ENCODE measurements at regions not wholly inside any gene's neighbourhood (a gene's known extent, or its start where the extent isn't known, plus 50 kb on each side); places are given as distances from the start of the nearest gene placed in this dataset.

GRCh38 chr2:8222979-8223694, 458.7 kb upstream of the ID2 start:
- Histone ChIP-seq H3K9ac (ENCODE audit: low read depth, low read length) (no peak overlapping the region), H3K36me3 (ENCODE audit: insufficient read depth, low read depth, low read length) (no peaks in the 10 kb centered on the region), H3K27ac (ENCODE audit: low read length) (no peak overlapping the region), H3K27me3 (ENCODE audit: insufficient read depth, low read length) (no peaks in the 10 kb centered on the region), H3K4me1 (ENCODE audit: insufficient read depth, low read length) (no peaks in the 10 kb centered on the region), H3K4me3 (ENCODE audit: low read length) (no peak overlapping the region), H3K9me3 (ENCODE audit: insufficient read depth, low read depth, low read length) (no peaks in the 10 kb centered on the region)

DNA sequence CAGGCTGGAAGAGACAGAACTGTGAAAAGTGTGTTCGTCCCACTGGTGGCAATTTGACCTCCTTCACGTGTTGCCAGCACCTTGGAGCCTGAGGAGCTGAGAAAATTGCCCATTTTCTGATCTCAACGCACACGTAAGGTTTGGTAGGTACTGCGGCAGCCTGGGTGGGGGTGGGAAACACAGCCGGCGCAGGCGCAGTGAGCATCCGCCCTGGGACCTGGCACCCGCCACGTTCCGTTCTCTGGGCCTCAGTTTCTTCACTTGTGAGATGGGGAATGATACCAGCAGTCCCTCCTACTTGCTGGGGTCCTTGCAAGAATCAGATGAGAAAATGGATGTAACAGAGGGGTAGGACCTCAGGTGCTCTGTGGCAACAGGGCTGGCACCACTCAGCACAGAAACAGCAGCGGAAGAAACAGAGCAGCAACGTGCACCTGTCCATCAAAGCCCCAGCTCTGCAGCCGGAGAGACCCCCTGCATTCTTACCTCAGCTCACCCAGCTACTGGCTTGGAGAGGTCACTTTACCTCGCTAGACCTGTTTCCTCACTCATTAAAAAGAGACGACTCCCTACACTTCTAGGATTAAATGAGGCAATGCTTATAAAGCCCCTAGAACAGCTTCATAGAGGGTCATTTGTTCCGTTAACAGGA, 458.0 kb upstream of the ID2 start:
- no peaks in the 10 kb centered on the region for H3K9me3 ChIP-seq (ENCODE audit: insufficient read depth, low read depth, low read length)
- H3K27ac ChIP-seq (ENCODE audit: low read length): no peak overlapping the region
- H3K27me3 ChIP-seq (ENCODE audit: insufficient read depth, low read length): no peaks in the 10 kb centered on the region
- no peaks in the 10 kb centered on the region for H3K4me1 ChIP-seq (ENCODE audit: insufficient read depth, low read length)
- no peak overlapping the region for H3K9ac ChIP-seq (ENCODE audit: low read depth, low read length)
- no peak overlapping the region for H3K4me3 ChIP-seq (ENCODE audit: low read length)
- H3K36me3 ChIP-seq (ENCODE audit: insufficient read depth, low read depth, low read length): no peaks in the 10 kb centered on the region

- no peak overlapping the region for H3K27ac ChIP-seq (ENCODE audit: low read length)
- no peak overlapping the region for H3K4me3 ChIP-seq (ENCODE audit: low read length)
- H3K36me3 ChIP-seq (ENCODE audit: insufficient read depth, low read depth, low read length): no peaks in the 10 kb centered on the region
- H3K27me3 ChIP-seq (ENCODE audit: insufficient read depth, low read length): no peaks in the 10 kb centered on the region
- H3K4me1 ChIP-seq (ENCODE audit: insufficient read depth, low read length): no peaks in the 10 kb centered on the region
- no peaks in the 10 kb centered on the region for H3K9me3 ChIP-seq (ENCODE audit: insufficient read depth, low read depth, low read length)
- H3K9ac ChIP-seq (ENCODE audit: low read depth, low read length): no peak overlapping the region
These were observed 457.3 kb upstream of the ID2 start for GRCh38 chr2:8224347-8225190.

- H3K9ac ChIP-seq (ENCODE audit: low read depth, low read length): no peak overlapping the region
- no peaks in the 10 kb centered on the region for H3K36me3 ChIP-seq (ENCODE audit: insufficient read depth, low read depth, low read length)
- H3K4me3 ChIP-seq (ENCODE audit: low read length): no peak overlapping the region
- no peaks in the 10 kb centered on the region for H3K9me3 ChIP-seq (ENCODE audit: insufficient read depth, low read depth, low read length)
- H3K27me3 ChIP-seq (ENCODE audit: insufficient read depth, low read length): no peaks in the 10 kb centered on the region
- no peaks in the 10 kb centered on the region for H3K4me1 ChIP-seq (ENCODE audit: insufficient read depth, low read length)
- H3K27ac ChIP-seq (ENCODE audit: low read length): no peak overlapping the region
These were observed 456.6 kb upstream of the ID2 start for GRCh38 chr2:8225266-8225665.

- H3K27ac ChIP-seq (ENCODE audit: low read length): no peak overlapping the region
- H3K27me3 ChIP-seq (ENCODE audit: insufficient read depth, low read length): no peaks in the 10 kb centered on the region
- no peaks in the 10 kb centered on the region for H3K9me3 ChIP-seq (ENCODE audit: insufficient read depth, low read depth, low read length)
- no peak overlapping the region for H3K9ac ChIP-seq (ENCODE audit: low read depth, low read length)
- no peaks in the 10 kb centered on the region for H3K36me3 ChIP-seq (ENCODE audit: insufficient read depth, low read depth, low read length)
- H3K4me3 ChIP-seq (ENCODE audit: low read length): no peak overlapping the region
- H3K4me1 ChIP-seq (ENCODE audit: insufficient read depth, low read length): no peaks in the 10 kb centered on the region
These were observed 456.1 kb upstream of the ID2 start for GRCh38 chr2:8225798-8226197.

DNA sequence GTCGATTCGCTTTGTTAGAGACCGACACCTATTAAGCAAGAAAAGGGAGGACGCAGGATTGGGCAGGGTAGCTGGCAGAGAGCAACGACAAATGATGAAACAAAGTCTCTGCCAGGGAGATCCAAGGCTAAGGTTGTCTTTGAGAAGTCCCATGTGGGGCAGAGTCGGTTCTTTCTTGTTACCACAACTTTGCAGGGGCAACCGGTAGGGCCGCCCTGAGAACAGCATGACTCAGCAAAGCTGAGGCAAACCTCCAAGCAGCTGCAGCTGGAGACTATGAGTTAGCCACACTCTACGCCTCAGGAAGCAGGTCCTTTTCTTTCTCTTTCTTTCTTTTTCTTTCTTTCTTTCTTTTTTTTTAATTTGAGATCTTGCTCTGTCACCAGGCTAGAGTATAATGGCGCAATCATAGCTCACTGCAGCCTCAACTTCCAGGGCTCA, 452.3 kb upstream of the ID2 start:
- Histone ChIP-seq H3K9ac (ENCODE audit: low read depth, low read length) (no peak overlapping the region), H3K4me3 (ENCODE audit: low read length) (no peak overlapping the region), H3K4me1 (ENCODE audit: insufficient read depth, low read length) (no peaks in the 10 kb centered on the region), H3K27ac (ENCODE audit: low read length) (no peak overlapping the region), H3K36me3 (ENCODE audit: insufficient read depth, low read depth, low read length) (no peaks in the 10 kb centered on the region), H3K9me3 (ENCODE audit: insufficient read depth, low read depth, low read length) (no peaks in the 10 kb centered on the region), H3K27me3 (ENCODE audit: insufficient read depth, low read length) (no peaks in the 10 kb centered on the region)

DNA sequence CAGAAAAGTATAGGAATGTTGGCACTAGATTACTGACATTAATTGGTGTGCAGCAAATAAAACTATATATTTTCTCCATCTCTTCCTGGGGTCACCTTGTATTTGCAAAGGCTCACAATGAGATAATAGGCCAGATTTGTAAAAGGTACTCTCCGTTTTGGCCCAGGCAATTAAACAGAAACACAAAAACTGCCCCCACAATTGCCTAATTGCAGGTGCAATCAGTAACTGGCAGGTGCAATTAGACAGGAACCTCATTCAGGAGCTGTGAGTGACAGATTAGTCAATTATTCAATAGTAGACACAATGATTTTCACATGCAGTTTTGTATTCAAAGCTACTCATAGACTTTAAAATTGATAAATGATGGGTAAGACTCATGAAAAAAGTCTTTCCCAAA, 451.4 kb upstream of the ID2 start:
- Histone ChIP-seq H3K4me1 (ENCODE audit: insufficient read depth, low read length) (no peaks in the 10 kb centered on the region), H3K4me3 (ENCODE audit: low read length) (no peak overlapping the region), H3K9ac (ENCODE audit: low read depth, low read length) (no peak overlapping the region), H3K9me3 (ENCODE audit: insufficient read depth, low read depth, low read length) (no peaks in the 10 kb centered on the region), H3K36me3 (ENCODE audit: insufficient read depth, low read depth, low read length) (no peaks in the 10 kb centered on the region), H3K27me3 (ENCODE audit: insufficient read depth, low read length) (no peaks in the 10 kb centered on the region), H3K27ac (ENCODE audit: low read length) (no peak overlapping the region)

GRCh38 chr2:8231902-8232301, 450.0 kb upstream of the ID2 start:
- Histone ChIP-seq H3K9ac (ENCODE audit: low read depth, low read length) (no peak overlapping the region), H3K4me1 (ENCODE audit: insufficient read depth, low read length) (no peaks in the 10 kb centered on the region), H3K27me3 (ENCODE audit: insufficient read depth, low read length) (no peaks in the 10 kb centered on the region), H3K27ac (ENCODE audit: low read length) (no peak overlapping the region), H3K9me3 (ENCODE audit: insufficient read depth, low read depth, low read length) (no peaks in the 10 kb centered on the region), H3K4me3 (ENCODE audit: low read length) (no peak overlapping the region), H3K36me3 (ENCODE audit: insufficient read depth, low read depth, low read length) (no peaks in the 10 kb centered on the region)

DNA sequence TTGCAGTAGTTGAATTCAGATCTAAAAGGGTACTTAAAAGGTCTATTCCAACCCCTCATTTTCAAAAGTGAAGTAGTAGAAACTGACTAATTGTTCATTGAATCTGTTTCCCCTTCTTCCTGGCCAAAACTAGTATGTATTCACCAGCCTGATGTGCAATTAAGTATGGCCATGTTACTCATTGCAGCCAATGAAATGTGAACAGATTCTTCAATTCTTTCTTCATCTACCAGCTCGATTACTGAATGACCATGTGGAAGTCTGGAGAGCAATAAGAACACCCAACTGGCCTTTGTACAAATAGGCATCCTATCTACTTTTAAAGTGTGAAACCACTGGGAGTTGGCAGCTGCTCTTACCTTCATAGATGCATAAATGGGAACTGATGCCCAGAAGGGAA, 449.0 kb upstream of the ID2 start:
- H3K36me3 ChIP-seq (ENCODE audit: insufficient read depth, low read depth, low read length): no peaks in the 10 kb centered on the region
- no peak overlapping the region for H3K9ac ChIP-seq (ENCODE audit: low read depth, low read length)
- H3K4me1 ChIP-seq (ENCODE audit: insufficient read depth, low read length): no peaks in the 10 kb centered on the region
- H3K27me3 ChIP-seq (ENCODE audit: insufficient read depth, low read length): no peaks in the 10 kb centered on the region
- H3K4me3 ChIP-seq (ENCODE audit: low read length): no peak overlapping the region
- H3K27ac ChIP-seq (ENCODE audit: low read length): no peak overlapping the region
- H3K9me3 ChIP-seq (ENCODE audit: insufficient read depth, low read depth, low read length): no peaks in the 10 kb centered on the region

DNA sequence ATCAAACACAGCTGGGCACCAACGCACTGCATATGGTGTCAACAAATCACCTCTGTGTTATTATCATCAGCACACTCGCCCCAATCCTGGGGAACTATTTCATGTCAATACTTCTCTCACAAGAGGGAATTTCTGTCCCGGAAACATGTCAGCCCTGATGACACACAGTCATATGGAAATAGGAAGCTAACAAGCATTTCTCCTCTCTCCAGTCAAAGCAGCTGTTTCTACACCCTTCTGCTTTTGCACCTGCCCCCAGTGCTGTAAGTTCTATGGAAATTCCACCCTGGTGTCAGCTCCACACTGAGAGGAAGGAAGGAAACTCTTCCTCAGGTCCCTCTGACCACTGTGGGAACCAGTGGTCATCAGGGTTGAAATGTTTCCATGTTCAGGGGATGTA, 447.6 kb upstream of the ID2 start:
- H3K27me3 ChIP-seq (ENCODE audit: insufficient read depth, low read length): no peaks in the 10 kb centered on the region
- H3K36me3 ChIP-seq (ENCODE audit: insufficient read depth, low read depth, low read length): no peaks in the 10 kb centered on the region
- no peaks in the 10 kb centered on the region for H3K9me3 ChIP-seq (ENCODE audit: insufficient read depth, low read depth, low read length)
- H3K4me1 ChIP-seq (ENCODE audit: insufficient read depth, low read length): peaks cover 7% of the 10 kb centered on the region; the same call in 1 of the 2 replicates
- no peak overlapping the region for H3K4me3 ChIP-seq (ENCODE audit: low read length)
- H3K9ac ChIP-seq (ENCODE audit: low read depth, low read length): no peak overlapping the region
- no peak overlapping the region for H3K27ac ChIP-seq (ENCODE audit: low read length)

GRCh38 chr2:8234757-8235374, 447.0 kb upstream of the ID2 start:
- no peaks in the 10 kb centered on the region for H3K27me3 ChIP-seq (ENCODE audit: insufficient read depth, low read length)
- H3K9ac ChIP-seq (ENCODE audit: low read depth, low read length): no peak overlapping the region
- H3K4me3 ChIP-seq (ENCODE audit: low read length): no peak overlapping the region
- H3K36me3 ChIP-seq (ENCODE audit: insufficient read depth, low read depth, low read length): no peaks in the 10 kb centered on the region
- H3K4me1 ChIP-seq (ENCODE audit: insufficient read depth, low read length): peaks cover 11% of the 10 kb centered on the region; the same call in 1 of the 2 replicates
- no peaks in the 10 kb centered on the region for H3K9me3 ChIP-seq (ENCODE audit: insufficient read depth, low read depth, low read length)
- H3K27ac ChIP-seq (ENCODE audit: low read length): no peak overlapping the region
